CD4-positive, alpha-beta T cell (primary cell): ENCODE measurements at regions not wholly inside any gene's neighbourhood (a gene's known extent, or its start where the extent isn't known, plus 50 kb on each side); places are given as distances from the start of the nearest gene placed in this dataset.

Experiments used
- ATAC-seq: fragments of 200-7000 bp; cut with Tn5 transposase; one replicate; pipeline ENCODE4 v1.10.0; 2022; ENCODE audit warnings: mild to moderate bottlenecking; ENCODE audit not compliant: poor library complexity
- CTCF ChIA-PET: fragments of 350-600 bp; sonication (Branson Sonifier 250); formaldehyde crosslinking; loops from one replicate; lab custom pipeline; 2021; ENCODE audit warnings: antibody characterized with exemption, inconsistent platforms; lab: Charles Lee
- POLR2A ChIA-PET: fragments of 350-600 bp; sonication (Branson Sonifier 250); formaldehyde crosslinking; loops from one replicate; lab custom pipeline; 2021; ENCODE audit warnings: antibody characterized with exemption, inconsistent platforms; lab: Charles Lee
- DNase-seq, 14 experiments: peaks; one replicate each; pipeline ENCODE4 v3.0.0-alpha.2; 2013 to 2020; ENCODE audit warnings: mixed read lengths in 2 of 14
- H3K27ac ChIP-seq, 2 donors: one replicate each; pipeline versions ENCODE4 v1.5.1 to v1.7.0; 2013; ENCODE audit warnings: low read length in 2 of 2, low read depth in 1 of 2, mild to moderate bottlenecking in 1 of 2
- H3K27me3 ChIP-seq, 2 experiments: 1 replicate in 1 of 2; 2 replicates in 1 of 2; pipeline versions ENCODE4 v1.6.1 to v1.7.0; 2013; ENCODE audit warnings: low read length in 2 of 2, control low read depth in 1 of 2, mild to moderate bottlenecking in 1 of 2, moderate library complexity in 1 of 2; ENCODE audit not compliant: insufficient read depth in 2 of 2, control insufficient read depth in 1 of 2
- H3K36me3 ChIP-seq: one replicate; pipeline ENCODE4 v1.6.1; 2013; ENCODE audit warnings: low read length, control low read depth; ENCODE audit not compliant: insufficient read depth
- H3K4me1 ChIP-seq: one replicate; pipeline ENCODE4 v1.6.1; 2013; ENCODE audit warnings: low read length, control low read depth; ENCODE audit not compliant: insufficient read depth
- H3K4me3 ChIP-seq: one replicate; pipeline ENCODE4 v1.5.1; 2013; ENCODE audit warnings: mild to moderate bottlenecking, low read length, moderate library complexity
- H3K9me3 ChIP-seq, 2 experiments: 1 replicate in 1 of 2; 2 replicates in 1 of 2; pipeline versions ENCODE4 v1.6.1 to v1.7.0; 2013; ENCODE audit warnings: low read length in 2 of 2, mild to moderate bottlenecking in 2 of 2, control low read depth in 1 of 2, moderate library complexity in 1 of 2; ENCODE audit not compliant: control insufficient read depth in 1 of 2, insufficient read depth in 1 of 2
- H3K27ac Mint-ChIP-seq: one replicate; pipeline ENCODE4 v1.8.0; 2020; ENCODE audit warnings: mixed read lengths
- H3K27me3 Mint-ChIP-seq: one replicate; pipeline ENCODE4 v1.8.0; 2021; ENCODE audit warnings: mixed read lengths
- H3K36me3 Mint-ChIP-seq: one replicate; pipeline ENCODE4 v1.8.0; 2021; ENCODE audit warnings: low read depth, mixed read lengths
- H3K4me1 Mint-ChIP-seq: one replicate; pipeline ENCODE4 v1.8.0; 2021; ENCODE audit warnings: low read depth, mixed read lengths
- H3K4me3 Mint-ChIP-seq: one replicate; pipeline ENCODE4 v1.8.0; 2020; ENCODE audit warnings: mild to moderate bottlenecking, mixed read lengths
- H3K9me3 Mint-ChIP-seq: one replicate; pipeline ENCODE4 v1.8.0; 2020; ENCODE audit warnings: mixed read lengths
- CTCF ChIP-seq: fragments of 200-600 bp; IDR thresholded peaks from one replicate; pipeline ENCODE4 v1.8.0; 2022; ENCODE audit warnings: antibody characterized with exemption, mild to moderate bottlenecking
- intact Hi-C, 2 experiments: fragments of 100-400 bp; cut with DNase I in 1 of 2; cut with micrococcal nuclease in 1 of 2; formaldehyde crosslinking; loops; one replicate each; pipeline versions ENCODE4 v1.15.1 to v1.9.0; 2023 to 2025; cut with DNase I, micrococcal nuclease

- Histone ChIP-seq H3K4me1 (no peaks in the 10 kb centered on the region), H3K36me3 (no peaks in the 10 kb centered on the region), H3K27me3 (peaks cover 0 to 5% of the 10 kb centered on the region in 2 experiments), H3K4me3 (no peak overlapping the region), H3K27ac (no peak overlapping the region), H3K9me3 (no peaks in the 10 kb centered on the region)
- ChIA-PET POLR2A (no interaction called here), CTCF (no interaction called here)
- no peak for TF ChIP-seq CTCF
- intact Hi-C loops: no loop called here
- no peak for DNase-seq
- H3K27ac Mint-ChIP-seq: no peak overlapping the region
- no peaks in the 10 kb centered on the region for H3K4me1 Mint-ChIP-seq
- H3K4me3 Mint-ChIP-seq: no peak overlapping the region
- H3K27me3 Mint-ChIP-seq: peaks cover 34% of the 10 kb centered on the region
- no peak for ATAC-seq
- no peaks in the 10 kb centered on the region for H3K36me3 Mint-ChIP-seq
- H3K9me3 Mint-ChIP-seq: no peaks in the 10 kb centered on the region
These were observed 172.6 kb downstream of the HAPSTR1 start for GRCh38 chr16:9264067-9264466.

GRCh38 chr16:9268446-9268845 lies 177.0 kb downstream of the HAPSTR1 start:
- Histone ChIP-seq H3K9me3 (peaks cover 0 to 5% of the 10 kb centered on the region in 2 experiments), H3K36me3 (no peaks in the 10 kb centered on the region), H3K27me3 (peaks cover 3 to 5% of the 10 kb centered on the region in 2 experiments), H3K4me3 (no peak overlapping the region), H3K4me1 (no peaks in the 10 kb centered on the region), H3K27ac (no peak overlapping the region)
- no peak for ATAC-seq
- ChIA-PET CTCF (no interaction called here), POLR2A (no interaction called here)
- Mint-ChIP-seq H3K27me3 (peaks cover 30% of the 10 kb centered on the region), H3K27ac (no peak overlapping the region), H3K9me3 (no peaks in the 10 kb centered on the region), H3K4me3 (no peak overlapping the region), H3K36me3 (no peaks in the 10 kb centered on the region), H3K4me1 (no peaks in the 10 kb centered on the region)
- DNase-seq: no peak
- intact Hi-C loops: no loop called here
- no peak for TF ChIP-seq CTCF

GRCh38 chr16:9270424-9270823 lies 179.0 kb downstream of the HAPSTR1 start:
- DNase-seq (no peak), ATAC-seq (no peak)
- H3K9me3 ChIP-seq: peaks cover 0 to 5% of the 10 kb centered on the region in 2 experiments
- H3K36me3 ChIP-seq: no peaks in the 10 kb centered on the region
- Mint-ChIP-seq H3K27ac (no peak overlapping the region), H3K9me3 (no peaks in the 10 kb centered on the region), H3K27me3 (peaks cover 29% of the 10 kb centered on the region), H3K4me3 (no peak overlapping the region), H3K4me1 (no peaks in the 10 kb centered on the region), H3K36me3 (no peaks in the 10 kb centered on the region)
- no peak overlapping the region for H3K27ac ChIP-seq
- ChIA-PET POLR2A (no interaction called here), CTCF (no interaction called here)
- H3K27me3 ChIP-seq: peaks cover 3 to 5% of the 10 kb centered on the region in 2 experiments
- intact Hi-C loops: no loop called here
- TF ChIP-seq CTCF: no peak
- H3K4me3 ChIP-seq: no peak overlapping the region
- no peaks in the 10 kb centered on the region for H3K4me1 ChIP-seq
